SK-N-SH (cell line): ENCODE measurements at regions not wholly inside any gene's neighbourhood (a gene's known extent, or its start where the extent isn't known, plus 50 kb on each side); places are given as distances from the start of the nearest gene placed in this dataset.

Experiments used
- CHD2 ChIP-seq: fragments of 150-350 bp; IDR thresholded peaks from 2 replicates; pipeline ENCODE4 v1.6.1; 2018; ENCODE audit warnings: low read length; ENCODE audit not compliant: partially characterized antibody
- CTCF ChIP-seq: fragments of 200-600 bp; sonication (generic); IDR thresholded peaks from 2 replicates; pipeline ENCODE4 v1.6.1; 2017; ENCODE audit warnings: antibody characterized with exemption, mild to moderate bottlenecking, moderate library complexity

GRCh38 chr17:73703917-73704316 lies 59.7 kb upstream of the SDK2 start:
- TF ChIP-seq CTCF (no peak), CHD2 (no peak)
